ENCODE measurements at regions not wholly inside any gene's neighbourhood (a gene's known extent, or its start where the extent isn't known, plus 50 kb on each side); places are given as distances from the start of the nearest gene placed in this dataset.

DNA sequence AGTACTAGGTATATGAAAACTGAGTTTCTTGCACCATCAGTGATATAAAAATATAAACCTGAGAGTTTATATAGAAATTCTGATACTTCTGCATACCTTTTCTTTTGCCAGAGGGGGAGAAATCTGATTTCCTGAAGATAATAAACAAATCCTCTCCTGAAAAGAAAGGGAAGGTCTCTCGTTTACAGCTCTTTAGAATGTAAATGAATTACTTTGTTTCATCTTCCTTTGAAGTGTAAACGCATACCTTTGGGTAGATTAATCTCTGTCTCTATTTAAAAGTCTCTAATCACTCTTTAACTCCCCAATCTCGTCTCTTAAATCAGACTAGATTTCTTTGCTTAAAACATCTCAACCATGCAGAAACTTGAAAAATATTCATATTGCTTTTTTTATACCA lies 1092.9 kb downstream of the SLITRK5 start:
- TF ChIP-seq, protein P1, sequence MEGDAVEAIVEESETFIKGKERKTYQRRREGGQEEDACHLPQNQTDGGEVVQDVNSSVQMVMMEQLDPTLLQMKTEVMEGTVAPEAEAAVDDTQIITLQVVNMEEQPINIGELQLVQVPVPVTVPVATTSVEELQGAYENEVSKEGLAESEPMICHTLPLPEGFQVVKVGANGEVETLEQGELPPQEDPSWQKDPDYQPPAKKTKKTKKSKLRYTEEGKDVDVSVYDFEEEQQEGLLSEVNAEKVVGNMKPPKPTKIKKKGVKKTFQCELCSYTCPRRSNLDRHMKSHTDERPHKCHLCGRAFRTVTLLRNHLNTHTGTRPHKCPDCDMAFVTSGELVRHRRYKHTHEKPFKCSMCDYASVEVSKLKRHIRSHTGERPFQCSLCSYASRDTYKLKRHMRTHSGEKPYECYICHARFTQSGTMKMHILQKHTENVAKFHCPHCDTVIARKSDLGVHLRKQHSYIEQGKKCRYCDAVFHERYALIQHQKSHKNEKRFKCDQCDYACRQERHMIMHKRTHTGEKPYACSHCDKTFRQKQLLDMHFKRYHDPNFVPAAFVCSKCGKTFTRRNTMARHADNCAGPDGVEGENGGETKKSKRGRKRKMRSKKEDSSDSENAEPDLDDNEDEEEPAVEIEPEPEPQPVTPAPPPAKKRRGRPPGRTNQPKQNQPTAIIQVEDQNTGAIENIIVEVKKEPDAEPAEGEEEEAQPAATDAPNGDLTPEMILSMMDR (IDR thresholded peaks at IDR 0.05), result no peak
- TF ChIP-seq POLR2A (IDR thresholded peaks at IDR 0.05) (no peak), POLR2AphosphoS5 (IDR thresholded peaks at IDR 0.05) (no peak)

Data from gastroesophageal sphincter (tissue), 3 donors.